ENCODE measurements at regions not wholly inside any gene's neighbourhood (a gene's known extent, or its start where the extent isn't known, plus 50 kb on each side); places are given as distances from the start of the nearest gene placed in this dataset.

DNA sequence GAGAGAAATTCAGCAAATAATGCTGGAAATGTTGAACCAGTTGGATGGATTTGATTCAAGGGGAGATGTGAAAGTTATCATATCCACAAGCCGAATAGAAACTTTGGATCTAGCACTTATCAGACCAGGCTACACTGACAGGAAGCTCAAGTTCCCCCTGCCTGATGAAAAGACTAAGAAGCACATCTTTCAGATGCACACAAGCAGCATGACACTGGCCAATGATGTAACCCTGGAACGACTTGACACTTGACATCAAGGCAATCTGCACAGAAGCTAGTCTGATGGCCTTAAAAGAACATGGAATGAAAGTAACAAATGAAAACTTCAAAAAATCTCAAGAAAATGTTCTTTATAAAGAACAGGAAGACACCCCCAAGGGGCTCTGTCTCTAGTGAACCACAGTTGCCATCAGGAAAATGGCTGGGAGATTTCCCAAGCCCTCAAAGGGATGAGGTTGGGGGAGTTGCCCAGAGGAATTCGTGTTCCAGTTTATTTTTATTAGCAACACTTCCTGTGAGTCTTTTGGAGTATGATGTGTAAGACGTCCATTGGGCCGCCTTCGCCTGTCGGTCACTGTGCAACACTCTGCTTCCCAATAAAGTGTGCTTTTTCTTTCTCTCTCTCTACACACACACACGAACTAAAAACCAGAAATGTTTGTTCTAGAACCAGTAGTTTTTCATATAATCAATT lies 200.0 kb downstream of the HIBADH start:
- no peak for DNase-seq (ENCODE audit: low spot score)

DNA sequence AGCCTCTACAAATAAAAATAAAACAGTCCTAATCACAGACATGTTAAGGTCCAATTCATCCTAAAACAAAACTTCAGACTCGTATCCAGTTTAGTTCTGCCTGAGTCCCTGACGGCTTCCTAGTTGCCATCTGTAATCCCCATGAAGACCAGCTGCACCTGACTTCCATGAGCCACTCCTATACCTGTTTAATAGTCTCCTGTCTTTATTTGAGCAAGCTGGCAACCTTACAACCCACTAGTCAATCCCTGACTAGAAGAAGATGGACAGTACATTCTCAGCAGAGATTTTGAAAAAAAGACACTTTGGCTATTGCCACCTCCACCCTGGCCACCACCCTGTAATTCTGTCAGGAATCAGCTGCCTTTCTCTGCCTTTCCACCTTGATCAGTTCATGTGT lies 197.7 kb downstream of the HIBADH start:
- DNase-seq (ENCODE audit: low spot score) = no peak

DNA sequence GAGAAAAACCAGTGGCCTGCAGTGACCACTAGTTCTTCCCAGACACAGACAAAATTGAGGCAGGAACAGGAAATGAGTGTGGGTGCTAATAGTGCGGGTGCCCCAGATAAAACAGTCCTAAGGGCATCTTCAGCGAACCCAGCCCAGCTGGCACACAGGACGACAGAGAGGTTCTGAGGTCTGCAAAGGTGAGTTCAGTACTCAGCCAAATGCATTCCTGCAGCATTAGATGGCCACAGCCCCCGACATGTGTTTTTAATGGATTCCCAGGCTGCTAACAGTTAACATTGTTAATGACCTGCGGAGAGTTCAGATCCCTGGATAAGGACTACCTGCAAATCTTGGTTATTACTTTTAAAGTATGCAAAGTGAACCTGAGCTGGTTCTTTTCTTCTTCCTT lies 196.0 kb downstream of the HIBADH start:
- no peak for DNase-seq (ENCODE audit: low spot score)

DNA sequence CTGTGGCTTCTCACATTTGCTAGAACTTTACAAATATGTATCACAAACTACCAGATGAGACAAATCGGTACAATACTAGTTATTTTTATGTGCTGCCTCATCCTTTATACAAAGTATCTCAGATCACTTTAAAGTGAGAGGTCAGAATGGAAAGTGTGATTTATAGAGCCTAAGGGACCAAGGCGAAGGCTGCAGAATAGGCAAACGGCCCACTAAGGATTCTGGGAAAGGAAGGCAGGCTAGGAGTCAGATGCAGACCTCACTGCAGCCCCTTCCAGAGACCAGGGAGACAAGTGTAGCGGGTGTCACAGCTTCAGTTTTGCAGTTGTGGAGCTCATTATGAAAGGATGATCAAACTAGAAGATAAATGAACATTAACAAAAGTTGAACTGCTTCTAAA lies 190.6 kb downstream of the HIBADH start:
- no peak for DNase-seq (ENCODE audit: low spot score)
